ENCODE measurements at regions not wholly inside any gene's neighbourhood (a gene's known extent, or its start where the extent isn't known, plus 50 kb on each side); places are given as distances from the start of the nearest gene placed in this dataset.

GRCh38 chr11:13225038-13226001 is 52.3 kb upstream of the BMAL1 start:
- H3K4me2 ChIP-seq (ENCODE audit: insufficient read depth, low read length): no peak overlapping the region
- intact Hi-C loops (cut with micrococcal nuclease) (no loop called here), in situ Hi-C loops (cut with MboI) (no loop called here)
- DNase-seq (ENCODE audit: extremely low read depth in 1 of 4, low spot score in 3 of 4) (no peak), ATAC-seq (no peak), FAIRE-seq (no peak)
- H3K9ac ChIP-seq (ENCODE audit: insufficient read depth in 1 of 2, low read depth in 2 of 2, low read length in 2 of 2): no peak overlapping the region
- H2AFZ ChIP-seq (ENCODE audit: low read depth, low read length): no peak overlapping the region
- CTCF ChIA-PET (ENCODE audit: low intra/inter-chr PET ratio): no interaction called here
- H3K4me1 ChIP-seq (replicated peaks in 1 of 2; ENCODE audit: control insufficient read depth in 2 of 2, insufficient read depth in 2 of 2, low read length in 2 of 2): no peaks in the 10 kb centered on the region
- H4K20me1 ChIP-seq (replicated peaks; ENCODE audit: control insufficient read depth, insufficient read depth, low read length): no peaks in the 10 kb centered on the region
- H3K27me3 ChIP-seq (ENCODE audit: control insufficient read depth in 2 of 2, insufficient read depth in 2 of 2, low read length in 2 of 2): peaks cover 4 to 14% of the 10 kb centered on the region in 2 experiments; a peak in 4 of 5 replicates
- TF ChIP-seq SREBF1 (IDR thresholded peaks at IDR 0.05; ENCODE audit: borderline replicate concordance, low read depth, low read length) (no peak), DDX20 (tag; IDR thresholded peaks at IDR 0.05; ENCODE audit: low read depth) (no peak), ETV5 (CRISPR knock-in tag; IDR thresholded peaks at IDR 0.05; ENCODE audit: low read depth) (no peak), CEBPB (tag; IDR thresholded peaks at IDR 0.05) (no peak), HDAC6 (IDR thresholded peaks at IDR 0.05; ENCODE audit: low read depth, low read length) (no peak), ZNF778 (CRISPR knock-in tag; IDR thresholded peaks at IDR 0.05) (no peak), BDP1 (IDR thresholded peaks at IDR 0.05; ENCODE audit: insufficient read depth, insufficient read length) (no peak), KAT2B (IDR thresholded peaks at IDR 0.05; ENCODE audit: low read depth, low read length) (no peak), ZBTB17 (CRISPR knock-in tag; IDR thresholded peaks at IDR 0.05) (no peak), GTF2F1 (IDR thresholded peaks at IDR 0.05; ENCODE audit: low read depth, low read length) (no peak), RBM22 (IDR thresholded peaks at IDR 0.05; ENCODE audit: low read depth, low read length, poor library complexity, severe bottlenecking) (no peak), TEAD2 (tag; IDR thresholded peaks at IDR 0.05) (no peak), ZNF431 (CRISPR knock-in tag; IDR thresholded peaks at IDR 0.05) (no peak), RBM17 (IDR thresholded peaks at IDR 0.05; ENCODE audit: borderline replicate concordance, low read depth, low read length) (no peak), ZNF766 (CRISPR knock-in tag; conservative IDR thresholded peaks at IDR 0.05) (no peak), ETV1 (tag; conservative IDR thresholded peaks at IDR 0.05; ENCODE audit: low read depth) (no peak), CBFB (CRISPR knock-in tag; IDR thresholded peaks at IDR 0.05) (no peak), MAFK (IDR thresholded peaks at IDR 0.05; ENCODE audit: low read length) (no peak), ZNF583 (CRISPR knock-in tag; IDR thresholded peaks at IDR 0.05) (no peak)
- BruUV-seq (replicated peaks): no TSS peak
- H3K27ac ChIP-seq (ENCODE audit: extremely low read depth, low read depth, low read length): no peak overlapping the region
- no peaks in the 10 kb centered on the region for H3K79me2 ChIP-seq (ENCODE audit: control insufficient read depth, insufficient read depth, low read length)
- no peaks in the 10 kb centered on the region for H3K9me1 ChIP-seq (ENCODE audit: control insufficient read depth, insufficient read depth, low read length)
- POLR2A ChIA-PET: no interaction called here
- no peak overlapping the region for H3K4me3 ChIP-seq
- H3K36me3 ChIP-seq (ENCODE audit: control insufficient read depth, insufficient read depth, low read length): no peaks in the 10 kb centered on the region
- no peaks in the 10 kb centered on the region for H3K9me3 ChIP-seq (replicated peaks; ENCODE audit: control insufficient read depth, insufficient read depth, low read depth, low read length)
- WGBS (ENCODE audit: insufficient coverage, low coverage, missing lambda C conversion rate): 1% methylated on average over 10 of the region's 10 CpGs
